GM18511 (cell line): ENCODE measurements at regions not wholly inside any gene's neighbourhood (a gene's known extent, or its start where the extent isn't known, plus 50 kb on each side); places are given as distances from the start of the nearest gene placed in this dataset.

Source experiments
- ATAC-seq: cut with Tn5 transposase; IDR thresholded peaks from one replicate; pipeline ENCODE4 v1.9.1; 2021; ENCODE audit warnings: mild to moderate bottlenecking, moderate library complexity; ENCODE audit not compliant: unreplicated experiment

DNA sequence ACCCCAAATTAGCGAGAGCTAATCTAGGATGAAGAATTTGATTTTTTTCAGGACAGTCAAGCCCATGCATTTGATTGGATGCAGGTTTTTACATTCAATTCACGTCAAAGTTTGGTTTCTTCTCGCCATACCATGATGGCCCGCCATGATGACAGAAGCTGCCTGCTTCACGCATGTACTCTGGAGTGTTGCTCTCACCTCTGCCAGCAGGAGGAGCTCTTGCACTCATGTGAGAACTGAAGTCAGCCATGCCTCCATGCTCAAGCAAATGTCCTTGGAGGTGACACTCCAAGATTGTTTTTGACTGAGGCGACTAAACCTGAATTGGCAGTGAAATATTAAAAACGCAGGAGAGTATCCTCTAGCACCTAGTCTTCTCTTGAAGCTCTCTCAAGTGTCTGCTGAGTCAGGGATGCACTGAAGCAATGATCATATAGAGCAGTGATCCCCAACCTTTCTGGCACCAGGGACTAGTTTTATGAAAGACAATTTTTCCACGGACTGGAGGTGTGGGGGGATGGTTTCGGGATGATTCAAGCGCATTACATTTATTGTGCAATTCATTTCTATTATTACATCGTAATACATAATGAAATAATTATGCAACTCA, 120.9 kb downstream of the SAMMSON start:
- ATAC-seq: peak; percentile 100

- ATAC-seq: no peak
These were observed 127.7 kb downstream of the SAMMSON start for GRCh38 chr3:70127192-70127591.

GRCh38 chr3:70137366-70137765, 137.8 kb downstream of the SAMMSON start:
- ATAC-seq: no peak

GRCh38 chr3:70138606-70139005, 139.1 kb downstream of the SAMMSON start:
- ATAC-seq: no peak
